GM23338 (cell line): ENCODE measurements at regions not wholly inside any gene's neighbourhood (a gene's known extent, or its start where the extent isn't known, plus 50 kb on each side); places are given as distances from the start of the nearest gene placed in this dataset.

Source experiments
- ATAC-seq: fragments of 200-7000 bp; cut with Tn5 transposase; 3 replicates; pipeline ENCODE4 v1.9.1; 2020
- DNase-seq: peaks from one replicate; pipeline ENCODE4 v3.0.0-alpha.2; 2015; ENCODE audit warnings: low spot score
- H2AFZ ChIP-seq: fragments of 200-600 bp; sonication (generic); 2 replicates; pipeline ENCODE4 v1.8.0; 2016; ENCODE audit warnings: antibody characterized with exemption, mild to moderate bottlenecking, moderate library complexity
- H3F3A ChIP-seq: fragments of 200-600 bp; sonication (generic); replicated peaks from 2 replicates; pipeline ENCODE4 v1.8.0; 2017; ENCODE audit warnings: antibody characterized with exemption, mixed run types, low read depth
- H3K27ac ChIP-seq: fragments of 200-600 bp; sonication (generic); 2 replicates; pipeline ENCODE4 v1.6.1; 2016; ENCODE audit warnings: low read depth
- H3K27me3 ChIP-seq: fragments of 200-600 bp; sonication (generic); 2 replicates; pipeline ENCODE4 v1.8.0; 2016; ENCODE audit warnings: mild to moderate bottlenecking, mixed run types, moderate library complexity; ENCODE audit not compliant: insufficient read depth
- H3K36me3 ChIP-seq: fragments of 200-600 bp; sonication (generic); 2 replicates; pipeline ENCODE4 v1.8.0; 2016; ENCODE audit warnings: mild to moderate bottlenecking; ENCODE audit not compliant: insufficient read depth
- H3K4me1 ChIP-seq: fragments of 200-600 bp; sonication (generic); 2 replicates; pipeline ENCODE4 v1.8.0; 2016; ENCODE audit warnings: mild to moderate bottlenecking, moderate library complexity; ENCODE audit not compliant: insufficient read depth
- H3K4me2 ChIP-seq: fragments of 200-600 bp; sonication (generic); 2 replicates; pipeline ENCODE4 v1.7.1; 2017; ENCODE audit warnings: mixed run types
- H3K4me3 ChIP-seq: fragments of 200-600 bp; sonication (generic); 2 replicates; pipeline ENCODE4 v1.6.1; 2016; ENCODE audit warnings: mixed run types
- H3K79me2 ChIP-seq: fragments of 200-600 bp; sonication (generic); replicated peaks from 2 replicates; pipeline ENCODE4 v1.8.0; 2017; ENCODE audit warnings: mild to moderate bottlenecking; ENCODE audit not compliant: insufficient read depth
- H3K9me2 ChIP-seq: fragments of 200-600 bp; sonication (generic); 2 replicates; pipeline ENCODE4 v1.8.0; 2017; ENCODE audit not compliant: insufficient read depth
- H4K20me1 ChIP-seq: fragments of 200-600 bp; sonication (generic); replicated peaks from 2 replicates; pipeline ENCODE4 v1.8.0; 2017; ENCODE audit warnings: mild to moderate bottlenecking; ENCODE audit not compliant: insufficient read depth
- H3K27ac Mint-ChIP-seq: 2 replicates; pipeline ENCODE4 v1.8.0; 2020; ENCODE audit warnings: inconsistent platforms, mild to moderate bottlenecking, moderate library complexity, mixed read lengths
- H3K27me3 Mint-ChIP-seq: 3 replicates; pipeline ENCODE4 v1.8.0; 2022; ENCODE audit warnings: low read depth, mild to moderate bottlenecking, moderate library complexity, mixed read lengths, inconsistent platforms; ENCODE audit not compliant: insufficient read depth, poor library complexity
- H3K36me3 Mint-ChIP-seq: 3 replicates; pipeline ENCODE4 v1.8.0; 2021; ENCODE audit warnings: low read depth, mild to moderate bottlenecking, inconsistent platforms, moderate library complexity, mixed read lengths
- H3K4me1 Mint-ChIP-seq: 3 replicates; pipeline ENCODE4 v1.8.0; 2020; ENCODE audit warnings: mild to moderate bottlenecking, inconsistent platforms, mixed read lengths
- H3K4me3 Mint-ChIP-seq: 3 replicates; pipeline ENCODE4 v1.8.0; 2021; ENCODE audit warnings: moderate library complexity, mild to moderate bottlenecking, inconsistent platforms, mixed read lengths
- H3K9me3 Mint-ChIP-seq: 3 replicates; pipeline ENCODE4 v1.8.0; 2020; ENCODE audit warnings: moderate library complexity, mild to moderate bottlenecking, inconsistent platforms, mixed read lengths
- CREB1 ChIP-seq: fragments of 250-450 bp; sonication (Bioruptor Pico); IDR thresholded peaks from 2 replicates; pipeline ENCODE4 v1.5.0; 2020; ENCODE audit warnings: low read depth, mild to moderate bottlenecking, moderate library complexity
- CTCF ChIP-seq, 2 experiments: fragments of 200-600 bp in 1 of 2; sonication (generic) in 1 of 2; conservative IDR thresholded peaks; 2 replicates each; pipeline versions ENCODE4 v1.5.1 to v1.6.1; 2016 to 2017; ENCODE audit warnings: antibody characterized with exemption in 2 of 2, low read depth in 2 of 2, mild to moderate bottlenecking in 2 of 2, moderate library complexity in 1 of 2
- ETS1 ChIP-seq: IDR thresholded peaks from 2 replicates; pipeline ENCODE4 v1.6.1; 2016; ENCODE audit warnings: antibody characterized with exemption
- EZH2 ChIP-seq: fragments of 200-600 bp; sonication (generic); IDR thresholded peaks from one replicate; pipeline ENCODE4 v1.8.0; 2017; ENCODE audit warnings: antibody characterized with exemption, mild to moderate bottlenecking, low read depth; ENCODE audit not compliant: unreplicated experiment
- JUNB ChIP-seq: IDR thresholded peaks from one replicate; pipeline ENCODE4 v1.6.1; 2016; ENCODE audit warnings: antibody characterized with exemption; ENCODE audit not compliant: unreplicated experiment
- POLR2AphosphoS5 ChIP-seq: IDR thresholded peaks from 2 replicates; pipeline ENCODE4 v1.6.1; 2016; ENCODE audit warnings: antibody characterized with exemption, low read depth
- REST ChIP-seq: IDR thresholded peaks from one replicate; pipeline ENCODE4 v1.6.1; 2018; ENCODE audit warnings: antibody characterized with exemption; ENCODE audit not compliant: unreplicated experiment
- STAT1 ChIP-seq: IDR thresholded peaks from one replicate; pipeline ENCODE4 v1.6.1; 2016; ENCODE audit warnings: antibody characterized with exemption; ENCODE audit not compliant: unreplicated experiment
- ZNF331 ChIP-seq: fragments of 250-450 bp; sonication (Bioruptor Pico); IDR thresholded peaks from 2 replicates; pipeline ENCODE4 v1.5.0; 2020; ENCODE audit warnings: low read depth, mild to moderate bottlenecking, moderate library complexity

- Histone ChIP-seq H3K4me3 (no peak overlapping the region), H3K4me2 (no peak overlapping the region), H3K9me2 (no peaks in the 10 kb centered on the region), H2AFZ (no peak overlapping the region), H3K36me3 (peaks cover 13% of the 10 kb centered on the region; the same call in 1 of the 2 replicates), H4K20me1 (no peaks in the 10 kb centered on the region), H3F3A (no peaks in the 10 kb centered on the region), H3K27me3 (no peaks in the 10 kb centered on the region), H3K79me2 (no peaks in the 10 kb centered on the region), H3K4me1 (no peaks in the 10 kb centered on the region), H3K27ac (no peak overlapping the region)
- H3K27ac Mint-ChIP-seq: no peak overlapping the region
- H3K4me1 Mint-ChIP-seq: peaks cover 2% of the 10 kb centered on the region; the same call in 1 of the 3 replicates
- DNase-seq (peak; percentile 6), ATAC-seq (no peak)
- peaks cover 32% of the 10 kb centered on the region for H3K36me3 Mint-ChIP-seq
- peaks cover 2% of the 10 kb centered on the region for H3K27me3 Mint-ChIP-seq
- no peak for TF ChIP-seq CTCF (conservative IDR thresholded peaks at IDR 0.05; ENCODE audit: low read depth in 2 of 2)
- peaks cover 37% of the 10 kb centered on the region for H3K9me3 Mint-ChIP-seq
- no peak overlapping the region for H3K4me3 Mint-ChIP-seq
Measured at GRCh38 chr2:12223732-12224131, 477.3 kb downstream of the LPIN1 start.

GRCh38 chr2:12226653-12227052 is 480.2 kb downstream of the LPIN1 start:
- Mint-ChIP-seq H3K27me3 (peaks cover 2% of the 10 kb centered on the region), H3K27ac (no peak overlapping the region), H3K36me3 (peaks cover 30% of the 10 kb centered on the region), H3K4me3 (no peak overlapping the region), H3K4me1 (no peaks in the 10 kb centered on the region), H3K9me3 (peaks cover 37% of the 10 kb centered on the region)
- H4K20me1 ChIP-seq: no peaks in the 10 kb centered on the region
- no peak overlapping the region for H2AFZ ChIP-seq
- no peaks in the 10 kb centered on the region for H3F3A ChIP-seq
- no peaks in the 10 kb centered on the region for H3K4me1 ChIP-seq
- H3K79me2 ChIP-seq: no peaks in the 10 kb centered on the region
- no peaks in the 10 kb centered on the region for H3K9me2 ChIP-seq
- no peak overlapping the region for H3K4me2 ChIP-seq
- H3K27ac ChIP-seq: no peak overlapping the region
- no peaks in the 10 kb centered on the region for H3K27me3 ChIP-seq
- ATAC-seq: no peak
- peaks cover 13% of the 10 kb centered on the region; the same call in 1 of the 2 replicates for H3K36me3 ChIP-seq
- H3K4me3 ChIP-seq: no peak overlapping the region
- no peak for DNase-seq
- TF ChIP-seq CTCF (conservative IDR thresholded peaks at IDR 0.05; ENCODE audit: low read depth in 2 of 2): no peak
- no peak for TF ChIP-seq STAT1
- TF ChIP-seq CREB1: no peak
- TF ChIP-seq ETS1: no peak
- TF ChIP-seq ZNF331: no peak
- TF ChIP-seq EZH2: no peak
- no peak for TF ChIP-seq POLR2AphosphoS5
- no peak for TF ChIP-seq JUNB
- TF ChIP-seq REST: no peak
